Lung microvascular endothelial cell (primary cell): ENCODE measurements at regions not wholly inside any gene's neighbourhood (a gene's known extent, or its start where the extent isn't known, plus 50 kb on each side); places are given as distances from the start of the nearest gene placed in this dataset.
"Not testable (repeated sequence)": the region's sequence is repeated elsewhere in the genome, so short reads cannot be mapped to it uniquely, and the experiment has no call there.

Source experiments
- DNase-seq, 2 donors: peaks; one replicate each; pipeline versions ENCODE4 v3.0.0 to v3.0.0-alpha.2; 2010; ENCODE audit warnings: low read depth in 2 of 2

- DNase-seq: no peak
Measured at GRCh38 chrX:55813150-55813549, 95.6 kb downstream of the RRAGB start.

GRCh38 chrX:55815546-55815945, 98.0 kb downstream of the RRAGB start:
- no peak for DNase-seq

- no peak for DNase-seq
Measured at GRCh38 chrX:55816023-55816422, 98.5 kb downstream of the RRAGB start.

GRCh38 chrX:55818673-55819375, 101.3 kb downstream of the RRAGB start:
- DNase-seq: no peak

- no peak for DNase-seq
Measured at GRCh38 chrX:55839485-55839884, 121.9 kb downstream of the RRAGB start.

- no peak for DNase-seq
Measured at GRCh38 chrX:55841962-55842752, 124.6 kb downstream of the RRAGB start.

- not testable (repeated sequence) for DNase-seq
Measured at GRCh38 chrX:55866779-55867178, 149.2 kb downstream of the RRAGB start.

- peak in 1 of 2 donors; percentile 48 for DNase-seq
Measured at GRCh38 chrX:55867181-55867651, 149.7 kb downstream of the RRAGB start.

- DNase-seq: no peak
Measured at GRCh38 chrX:55867708-55868107, 150.2 kb downstream of the RRAGB start.

GRCh38 chrX:55874807-55875206, 157.3 kb downstream of the RRAGB start:
- DNase-seq: no peak

GRCh38 chrX:55883541-55883940, 166.0 kb downstream of the RRAGB start:
- not testable (repeated sequence) for DNase-seq

GRCh38 chrX:55907968-55908607, 190.5 kb downstream of the RRAGB start:
- peak in 1 of 2 donors; percentile 31 for DNase-seq

- DNase-seq: peak; percentile 8 to 9
Measured at GRCh38 chrX:55908661-55909212, 191.2 kb downstream of the RRAGB start.

GRCh38 chrX:55919367-55920221, 202.0 kb downstream of the RRAGB start:
- no peak for DNase-seq

GRCh38 chrX:55924574-55924973, 207.0 kb downstream of the RRAGB start:
- DNase-seq: no peak

- not testable (repeated sequence) for DNase-seq
Measured at GRCh38 chrX:55928529-55928928, 211.0 kb downstream of the RRAGB start.
